Suprapubic skin (tissue), 4 donors: ENCODE measurements at regions not wholly inside any gene's neighbourhood (a gene's known extent, or its start where the extent isn't known, plus 50 kb on each side); places are given as distances from the start of the nearest gene placed in this dataset.

Source experiments
- DNase-seq, 2 donors: peaks; one replicate each; pipeline ENCODE4 v3.0.0-alpha.2; 2019; ENCODE audit warnings: low spot score in 2 of 2
- H3K27ac ChIP-seq: fragments of 200-600 bp; sonication (generic); one replicate; pipeline ENCODE4 v1.5.1; 2019
- H3K27me3 ChIP-seq: fragments of 200-600 bp; sonication (generic); one replicate; pipeline ENCODE4 v1.5.1; 2019
- H3K36me3 ChIP-seq: fragments of 200-600 bp; sonication (generic); one replicate; pipeline ENCODE4 v1.5.1; 2019
- H3K4me1 ChIP-seq: fragments of 200-600 bp; sonication (generic); one replicate; pipeline ENCODE4 v1.5.1; 2019
- H3K4me3 ChIP-seq: fragments of 200-600 bp; sonication (generic); one replicate; pipeline ENCODE4 v1.5.1; 2019; ENCODE audit warnings: mild to moderate bottlenecking
- H3K9me3 ChIP-seq: fragments of 200-600 bp; sonication (generic); one replicate; pipeline ENCODE4 v1.5.1; 2019
- CTCF ChIP-seq, 2 donors: fragments of 200-600 bp in 1 of 2; fragments of 450-650 bp in 1 of 2; sonication (generic) in 1 of 2; IDR thresholded peaks; one replicate each; pipeline ENCODE4 v1.5.1; 2016 to 2019; ENCODE audit warnings: antibody characterized with exemption in 2 of 2, mild to moderate bottlenecking in 1 of 2, moderate library complexity in 1 of 2
- EP300 ChIP-seq: sonication (generic); formaldehyde crosslinking; IDR thresholded peaks from one replicate; pipeline ENCODE4 v1.6.1; 2017; ENCODE audit warnings: antibody characterized with exemption
- POLR2A ChIP-seq, 2 donors: fragments of 450-650 bp; IDR thresholded peaks; one replicate each; pipeline ENCODE4 v1.6.1; 2017; ENCODE audit warnings: antibody characterized with exemption in 2 of 2, mild to moderate bottlenecking in 2 of 2, moderate library complexity in 2 of 2
- POLR2AphosphoS5 ChIP-seq, 3 donors: sonication (generic); formaldehyde crosslinking; IDR thresholded peaks; one replicate each; pipeline ENCODE4 v1.6.1; 2017; ENCODE audit warnings: antibody characterized with exemption in 3 of 3
- WGBS: methylation state at CpG from one replicate; pipeline ENCODE4 v1.1.5; 2018; 5-methylcytosine and 5-hydroxymethylcytosine counted together

DNA sequence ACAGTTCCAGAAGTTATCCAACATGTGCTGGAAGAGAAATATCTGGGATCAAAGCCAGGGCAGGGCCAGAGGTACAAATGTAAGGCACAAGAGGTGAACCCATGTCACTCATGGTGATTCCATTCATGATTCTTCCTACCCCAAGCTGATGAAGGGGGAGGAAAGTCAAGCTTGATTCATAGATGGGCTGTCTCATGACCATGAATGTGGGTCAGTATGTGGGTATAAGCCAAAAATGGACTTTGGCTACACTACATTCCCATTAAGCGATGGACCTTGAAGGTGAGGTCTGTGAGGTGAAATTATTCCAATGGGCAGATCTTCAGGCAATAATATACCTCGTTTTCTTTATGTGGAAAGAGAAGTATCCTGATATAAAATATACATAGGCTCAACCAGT, 217.1 kb downstream of the BTG1 start:
- H3K27ac ChIP-seq, result no peak overlapping the region
- WGBS, result 98% methylated on average over 2 of the region's 2 CpGs
- no peaks in the 10 kb centered on the region for H3K9me3 ChIP-seq
- no peak for TF ChIP-seq EP300
- no peak for TF ChIP-seq CTCF (IDR thresholded peaks at IDR 0.05)
- no peak for TF ChIP-seq POLR2A (IDR thresholded peaks at IDR 0.05)
- TF ChIP-seq POLR2AphosphoS5 (IDR thresholded peaks at IDR 0.05), result no peak
- no peaks in the 10 kb centered on the region for H3K36me3 ChIP-seq
- no peak for DNase-seq
- H3K4me3 ChIP-seq, result no peak overlapping the region
- peaks cover 23% of the 10 kb centered on the region for H3K4me1 ChIP-seq
- H3K27me3 ChIP-seq, result no peaks in the 10 kb centered on the region

DNA sequence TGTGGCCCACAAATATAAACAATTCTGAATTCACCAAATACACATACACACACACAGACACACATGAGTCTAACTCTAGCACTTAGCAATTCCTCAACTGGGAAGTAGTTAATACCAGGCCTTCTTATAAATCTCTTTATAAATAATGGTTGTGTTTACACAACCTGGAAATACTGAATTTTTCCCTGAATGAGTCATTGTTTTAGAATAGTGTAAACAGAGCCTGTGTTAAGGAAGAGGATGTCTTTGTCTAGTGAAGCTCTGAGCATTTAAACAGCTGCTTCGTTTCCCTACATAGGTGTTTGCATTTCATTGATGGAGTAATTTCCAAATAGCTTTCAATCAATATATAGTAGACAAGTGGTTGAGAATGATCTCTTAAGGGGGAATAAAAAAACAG, 218.8 kb downstream of the BTG1 start:
- peaks cover 24% of the 10 kb centered on the region for H3K4me1 ChIP-seq
- 49% methylated on average over 1 of the region's 1 CpG for WGBS
- no peak overlapping the region for H3K4me3 ChIP-seq
- no peak for DNase-seq
- no peak for TF ChIP-seq POLR2AphosphoS5 (IDR thresholded peaks at IDR 0.05)
- TF ChIP-seq EP300, result no peak
- TF ChIP-seq POLR2A (IDR thresholded peaks at IDR 0.05), result no peak
- no peak for TF ChIP-seq CTCF (IDR thresholded peaks at IDR 0.05)
- no peaks in the 10 kb centered on the region for H3K9me3 ChIP-seq
- H3K27me3 ChIP-seq, result no peaks in the 10 kb centered on the region
- no peak overlapping the region for H3K27ac ChIP-seq
- no peaks in the 10 kb centered on the region for H3K36me3 ChIP-seq

DNA sequence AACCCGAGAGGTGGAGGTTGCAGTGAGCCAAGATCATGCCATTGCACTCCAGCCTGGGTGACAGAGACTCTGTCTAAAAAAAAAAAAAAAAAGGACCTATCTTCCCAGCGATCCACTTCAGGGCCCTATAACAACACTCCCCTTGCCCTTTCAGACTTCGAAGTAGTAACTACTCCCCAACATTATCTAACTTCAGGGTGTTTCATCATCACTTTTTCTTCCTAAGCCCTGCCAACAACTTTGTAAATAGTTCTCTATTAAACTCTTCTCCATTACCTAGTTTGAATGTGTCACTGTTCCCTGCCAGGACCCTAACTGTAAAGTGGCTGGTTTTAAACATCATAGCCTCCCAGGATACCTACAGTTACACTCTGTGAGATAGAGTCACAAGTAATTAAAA, 220.8 kb downstream of the BTG1 start:
- Histone ChIP-seq H3K4me1 (peaks cover 21% of the 10 kb centered on the region), H3K36me3 (no peaks in the 10 kb centered on the region), H3K27ac (no peak overlapping the region), H3K27me3 (no peaks in the 10 kb centered on the region), H3K9me3 (no peaks in the 10 kb centered on the region), H3K4me3 (no peak overlapping the region)
- TF ChIP-seq POLR2AphosphoS5 (IDR thresholded peaks at IDR 0.05) (no peak), POLR2A (IDR thresholded peaks at IDR 0.05) (no peak), EP300 (no peak), CTCF (IDR thresholded peaks at IDR 0.05) (no peak)
- DNase-seq, result no peak
- 87% methylated on average over 3 of the region's 3 CpGs for WGBS

GRCh38 chr12:91923864-91924263, 221.8 kb downstream of the BTG1 start:
- no peak for DNase-seq
- 97% methylated on average over 17 of the region's 31 CpGs for WGBS
- Histone ChIP-seq H3K4me3 (no peak overlapping the region), H3K4me1 (peaks cover 18% of the 10 kb centered on the region), H3K27ac (no peak overlapping the region), H3K36me3 (no peaks in the 10 kb centered on the region), H3K9me3 (no peaks in the 10 kb centered on the region), H3K27me3 (no peaks in the 10 kb centered on the region)
- TF ChIP-seq CTCF (IDR thresholded peaks at IDR 0.05) (no peak), POLR2AphosphoS5 (IDR thresholded peaks at IDR 0.05) (no peak), POLR2A (IDR thresholded peaks at IDR 0.05) (no peak), EP300 (no peak)

GRCh38 chr12:91922674-91923073, 223.0 kb downstream of the BTG1 start:
- Histone ChIP-seq H3K4me1 (peaks cover 18% of the 10 kb centered on the region), H3K4me3 (no peak overlapping the region), H3K9me3 (no peaks in the 10 kb centered on the region), H3K27ac (no peak overlapping the region), H3K36me3 (no peaks in the 10 kb centered on the region), H3K27me3 (no peaks in the 10 kb centered on the region)
- DNase-seq, result no peak
- 91% methylated on average over 6 of the region's 6 CpGs for WGBS
- TF ChIP-seq POLR2AphosphoS5 (IDR thresholded peaks at IDR 0.05), result no peak
- TF ChIP-seq POLR2A (IDR thresholded peaks at IDR 0.05), result no peak
- TF ChIP-seq CTCF (IDR thresholded peaks at IDR 0.05), result no peak
- no peak for TF ChIP-seq EP300
